PC-9 (cell line): ENCODE measurements at regions not wholly inside any gene's neighbourhood (a gene's known extent, or its start where the extent isn't known, plus 50 kb on each side); places are given as distances from the start of the nearest gene placed in this dataset.

Experiments
- CTCF ChIP-seq: fragments of 200-600 bp; sonication (generic); conservative IDR thresholded peaks from 2 replicates; pipeline ENCODE4 v1.6.1; 2017; ENCODE audit warnings: mixed run types, antibody characterized with exemption, mild to moderate bottlenecking, moderate library complexity
- EZH2 ChIP-seq: fragments of 200-600 bp; sonication (generic); IDR thresholded peaks from 2 replicates; pipeline ENCODE4 v1.8.0; 2017; ENCODE audit warnings: antibody characterized with exemption, low read depth

- TF ChIP-seq CTCF = no peak
- no peak for TF ChIP-seq EZH2
Observed at GRCh38 chr3:64871834-64872249, 184.0 kb upstream of the ADAMTS9 start.
